BE2C (cell line): ENCODE measurements at regions not wholly inside any gene's neighbourhood (a gene's known extent, or its start where the extent isn't known, plus 50 kb on each side); places are given as distances from the start of the nearest gene placed in this dataset.
"Not testable (repeated sequence)": the region's sequence is repeated elsewhere in the genome, so short reads cannot be mapped to it uniquely, and the experiment has no call there.

ENCODE experiments used
- DNase-seq: peaks from one replicate; pipeline ENCODE4 v3.0.0-alpha.2; 2020
- H3K27me3 ChIP-seq: fragments of 250-450 bp; sonication (Bioruptor Pico); 2 replicates; pipeline ENCODE4 v1.5.1; 2020; ENCODE audit warnings: mild to moderate bottlenecking
- H3K36me3 ChIP-seq: fragments of 250-450 bp; sonication (Bioruptor Pico); 2 replicates; pipeline ENCODE4 v1.5.1; 2020; ENCODE audit warnings: mild to moderate bottlenecking
- H3K4me1 ChIP-seq: fragments of 250-450 bp; sonication (Bioruptor Pico); 2 replicates; pipeline ENCODE4 v1.5.1; 2020
- H3K4me3 ChIP-seq: 2 replicates; pipeline ENCODE4 v1.5.1; 2011; ENCODE audit warnings: low read depth, low read length
- H3K9me3 ChIP-seq: fragments of 250-450 bp; sonication (Bioruptor Pico); 2 replicates; pipeline ENCODE4 v1.5.1; 2020
- TF ChIP-seq, protein P1 (sequence below): IDR thresholded peaks from 2 replicates; pipeline ENCODE4 v1.5.1; 2012; ENCODE audit warnings: mild to moderate bottlenecking, low read depth, low read length

GRCh38 chr7:133165001-133165400 is 83.1 kb upstream of the CHCHD3 start:
- Histone ChIP-seq H3K4me1 (peaks cover 15% of the 10 kb centered on the region), H3K36me3 (no peaks in the 10 kb centered on the region), H3K27me3 (no peaks in the 10 kb centered on the region), H3K4me3 (no peak overlapping the region), H3K9me3 (no peaks in the 10 kb centered on the region)
- TF ChIP-seq, protein P1, sequence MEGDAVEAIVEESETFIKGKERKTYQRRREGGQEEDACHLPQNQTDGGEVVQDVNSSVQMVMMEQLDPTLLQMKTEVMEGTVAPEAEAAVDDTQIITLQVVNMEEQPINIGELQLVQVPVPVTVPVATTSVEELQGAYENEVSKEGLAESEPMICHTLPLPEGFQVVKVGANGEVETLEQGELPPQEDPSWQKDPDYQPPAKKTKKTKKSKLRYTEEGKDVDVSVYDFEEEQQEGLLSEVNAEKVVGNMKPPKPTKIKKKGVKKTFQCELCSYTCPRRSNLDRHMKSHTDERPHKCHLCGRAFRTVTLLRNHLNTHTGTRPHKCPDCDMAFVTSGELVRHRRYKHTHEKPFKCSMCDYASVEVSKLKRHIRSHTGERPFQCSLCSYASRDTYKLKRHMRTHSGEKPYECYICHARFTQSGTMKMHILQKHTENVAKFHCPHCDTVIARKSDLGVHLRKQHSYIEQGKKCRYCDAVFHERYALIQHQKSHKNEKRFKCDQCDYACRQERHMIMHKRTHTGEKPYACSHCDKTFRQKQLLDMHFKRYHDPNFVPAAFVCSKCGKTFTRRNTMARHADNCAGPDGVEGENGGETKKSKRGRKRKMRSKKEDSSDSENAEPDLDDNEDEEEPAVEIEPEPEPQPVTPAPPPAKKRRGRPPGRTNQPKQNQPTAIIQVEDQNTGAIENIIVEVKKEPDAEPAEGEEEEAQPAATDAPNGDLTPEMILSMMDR: no peak
- no peak for DNase-seq

DNA sequence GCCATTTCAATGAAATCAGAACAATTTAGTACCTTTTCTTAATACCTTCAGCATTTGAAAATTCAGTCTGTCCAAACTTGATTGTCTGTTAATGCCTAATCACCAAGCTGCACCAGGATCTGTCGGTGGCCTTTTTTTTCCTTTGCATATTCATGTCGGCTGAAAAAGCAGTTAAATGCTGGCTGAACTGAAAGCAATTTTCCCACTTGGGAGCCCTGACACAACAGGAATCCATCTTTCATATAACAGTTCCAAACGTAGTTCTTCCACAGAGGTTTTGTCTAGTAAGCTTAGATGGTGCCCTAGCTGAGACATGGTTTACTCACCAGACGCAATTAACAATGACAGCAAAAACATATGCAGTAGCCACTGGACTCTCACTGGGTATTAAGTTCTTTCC is 83.6 kb upstream of the CHCHD3 start:
- TF ChIP-seq, protein P1: no peak
- H3K36me3 ChIP-seq: no peaks in the 10 kb centered on the region
- H3K9me3 ChIP-seq: no peaks in the 10 kb centered on the region
- H3K4me3 ChIP-seq: no peak overlapping the region
- DNase-seq: no peak
- peaks cover 15% of the 10 kb centered on the region for H3K4me1 ChIP-seq
- no peaks in the 10 kb centered on the region for H3K27me3 ChIP-seq

- no peak overlapping the region for H3K4me3 ChIP-seq
- no peaks in the 10 kb centered on the region for H3K27me3 ChIP-seq
- DNase-seq: no peak
- TF ChIP-seq, protein P1: no peak
- H3K4me1 ChIP-seq: peaks cover 15% of the 10 kb centered on the region
- H3K36me3 ChIP-seq: no peaks in the 10 kb centered on the region
- H3K9me3 ChIP-seq: no peaks in the 10 kb centered on the region
Measured at GRCh38 chr7:133167300-133167699, 85.4 kb upstream of the CHCHD3 start.

DNA sequence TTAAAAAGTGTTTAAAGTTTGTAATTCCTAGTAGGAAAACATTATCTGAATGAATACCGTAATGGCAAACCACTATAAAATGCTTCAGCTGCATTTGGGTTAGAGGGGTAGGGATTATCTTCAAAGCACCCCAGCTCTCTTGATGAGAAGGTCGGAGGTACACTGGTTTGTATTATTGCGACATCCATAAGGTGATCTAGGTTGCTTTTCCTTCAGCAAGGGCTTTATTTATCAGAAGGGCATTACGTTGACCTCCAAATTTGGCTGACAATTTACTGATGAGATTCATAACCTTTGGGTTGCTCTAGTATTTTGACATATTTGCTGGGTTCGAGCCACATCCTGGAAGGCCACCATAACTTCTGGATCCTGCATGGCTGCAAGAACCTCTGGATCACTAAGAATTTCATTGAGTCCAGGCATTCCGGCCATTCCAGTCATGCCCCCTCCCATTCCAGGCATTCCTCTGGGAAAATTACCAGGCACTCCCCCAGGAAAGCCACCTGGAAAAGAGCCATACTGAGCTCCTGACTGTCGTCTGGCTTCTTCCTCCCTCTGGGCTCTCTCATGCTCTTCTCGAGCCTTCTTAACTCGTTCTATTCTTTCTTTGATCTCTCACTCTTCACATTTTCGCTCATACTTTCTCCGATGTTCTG is 83.6 kb upstream of the EXOC4 start:
- not testable (repeated sequence) for DNase-seq, H3K27me3 ChIP-seq, H3K9me3 ChIP-seq, H3K36me3 ChIP-seq, H3K4me3 ChIP-seq
- H3K4me1 ChIP-seq: peaks cover 14% of the 10 kb centered on the region

- DNase-seq, H3K4me1 ChIP-seq, H3K36me3 ChIP-seq, H3K4me3 ChIP-seq, H3K9me3 ChIP-seq, H3K27me3 ChIP-seq: not testable (repeated sequence)
Measured at GRCh38 chr7:133177476-133177875, 75.4 kb upstream of the EXOC4 start.

- Histone ChIP-seq H3K4me1 (peaks cover 17% of the 10 kb centered on the region), H3K27me3 (no peaks in the 10 kb centered on the region), H3K4me3 (no peak overlapping the region), H3K36me3 (no peaks in the 10 kb centered on the region), H3K9me3 (no peaks in the 10 kb centered on the region)
- TF ChIP-seq, protein P1: no peak
- no peak for DNase-seq
Measured at GRCh38 chr7:133180717-133181116, 72.2 kb upstream of the EXOC4 start.

GRCh38 chr7:133183042-133183794 is 69.7 kb upstream of the EXOC4 start:
- DNase-seq: peak; percentile 41
- peaks cover 17% of the 10 kb centered on the region for H3K4me1 ChIP-seq
- no peaks in the 10 kb centered on the region for H3K9me3 ChIP-seq
- no peaks in the 10 kb centered on the region for H3K27me3 ChIP-seq
- H3K4me3 ChIP-seq: peak overlapping the region; percentile 2; the same call in 1 of the 2 replicates
- no peaks in the 10 kb centered on the region for H3K36me3 ChIP-seq
- TF ChIP-seq, protein P1: no peak
